GM23338 (cell line): ENCODE measurements at regions not wholly inside any gene's neighbourhood (a gene's known extent, or its start where the extent isn't known, plus 50 kb on each side); places are given as distances from the start of the nearest gene placed in this dataset.

Source experiments
- ATAC-seq: fragments of 200-7000 bp; cut with Tn5 transposase; 3 replicates; pipeline ENCODE4 v1.9.1; 2020
- DNase-seq: peaks from one replicate; pipeline ENCODE4 v3.0.0-alpha.2; 2015; ENCODE audit warnings: low spot score
- H2AFZ ChIP-seq: fragments of 200-600 bp; sonication (generic); 2 replicates; pipeline ENCODE4 v1.8.0; 2016; ENCODE audit warnings: antibody characterized with exemption, mild to moderate bottlenecking, moderate library complexity
- H3F3A ChIP-seq: fragments of 200-600 bp; sonication (generic); replicated peaks from 2 replicates; pipeline ENCODE4 v1.8.0; 2017; ENCODE audit warnings: antibody characterized with exemption, mixed run types, low read depth
- H3K27ac ChIP-seq: fragments of 200-600 bp; sonication (generic); 2 replicates; pipeline ENCODE4 v1.6.1; 2016; ENCODE audit warnings: low read depth
- H3K27me3 ChIP-seq: fragments of 200-600 bp; sonication (generic); 2 replicates; pipeline ENCODE4 v1.8.0; 2016; ENCODE audit warnings: mild to moderate bottlenecking, mixed run types, moderate library complexity; ENCODE audit not compliant: insufficient read depth
- H3K36me3 ChIP-seq: fragments of 200-600 bp; sonication (generic); 2 replicates; pipeline ENCODE4 v1.8.0; 2016; ENCODE audit warnings: mild to moderate bottlenecking; ENCODE audit not compliant: insufficient read depth
- H3K4me1 ChIP-seq: fragments of 200-600 bp; sonication (generic); 2 replicates; pipeline ENCODE4 v1.8.0; 2016; ENCODE audit warnings: mild to moderate bottlenecking, moderate library complexity; ENCODE audit not compliant: insufficient read depth
- H3K4me2 ChIP-seq: fragments of 200-600 bp; sonication (generic); 2 replicates; pipeline ENCODE4 v1.7.1; 2017; ENCODE audit warnings: mixed run types
- H3K4me3 ChIP-seq: fragments of 200-600 bp; sonication (generic); 2 replicates; pipeline ENCODE4 v1.6.1; 2016; ENCODE audit warnings: mixed run types
- H3K79me2 ChIP-seq: fragments of 200-600 bp; sonication (generic); replicated peaks from 2 replicates; pipeline ENCODE4 v1.8.0; 2017; ENCODE audit warnings: mild to moderate bottlenecking; ENCODE audit not compliant: insufficient read depth
- H3K9me2 ChIP-seq: fragments of 200-600 bp; sonication (generic); 2 replicates; pipeline ENCODE4 v1.8.0; 2017; ENCODE audit not compliant: insufficient read depth
- H4K20me1 ChIP-seq: fragments of 200-600 bp; sonication (generic); replicated peaks from 2 replicates; pipeline ENCODE4 v1.8.0; 2017; ENCODE audit warnings: mild to moderate bottlenecking; ENCODE audit not compliant: insufficient read depth
- H3K27ac Mint-ChIP-seq: 2 replicates; pipeline ENCODE4 v1.8.0; 2020; ENCODE audit warnings: inconsistent platforms, mild to moderate bottlenecking, moderate library complexity, mixed read lengths
- H3K27me3 Mint-ChIP-seq: 3 replicates; pipeline ENCODE4 v1.8.0; 2022; ENCODE audit warnings: low read depth, mild to moderate bottlenecking, moderate library complexity, mixed read lengths, inconsistent platforms; ENCODE audit not compliant: insufficient read depth, poor library complexity
- H3K36me3 Mint-ChIP-seq: 3 replicates; pipeline ENCODE4 v1.8.0; 2021; ENCODE audit warnings: low read depth, mild to moderate bottlenecking, inconsistent platforms, moderate library complexity, mixed read lengths
- H3K4me1 Mint-ChIP-seq: 3 replicates; pipeline ENCODE4 v1.8.0; 2020; ENCODE audit warnings: mild to moderate bottlenecking, inconsistent platforms, mixed read lengths
- H3K4me3 Mint-ChIP-seq: 3 replicates; pipeline ENCODE4 v1.8.0; 2021; ENCODE audit warnings: moderate library complexity, mild to moderate bottlenecking, inconsistent platforms, mixed read lengths
- H3K9me3 Mint-ChIP-seq: 3 replicates; pipeline ENCODE4 v1.8.0; 2020; ENCODE audit warnings: moderate library complexity, mild to moderate bottlenecking, inconsistent platforms, mixed read lengths
- CREB1 ChIP-seq: fragments of 250-450 bp; sonication (Bioruptor Pico); IDR thresholded peaks from 2 replicates; pipeline ENCODE4 v1.5.0; 2020; ENCODE audit warnings: low read depth, mild to moderate bottlenecking, moderate library complexity
- EZH2 ChIP-seq: fragments of 200-600 bp; sonication (generic); IDR thresholded peaks from one replicate; pipeline ENCODE4 v1.8.0; 2017; ENCODE audit warnings: antibody characterized with exemption, mild to moderate bottlenecking, low read depth; ENCODE audit not compliant: unreplicated experiment
- EZH2phosphoT487 ChIP-seq: fragments of 200-600 bp; sonication (generic); IDR thresholded peaks from one replicate; pipeline ENCODE4 v1.8.1; 2018; ENCODE audit warnings: antibody characterized with exemption; ENCODE audit not compliant: unreplicated experiment
- JUNB ChIP-seq: IDR thresholded peaks from one replicate; pipeline ENCODE4 v1.6.1; 2016; ENCODE audit warnings: antibody characterized with exemption; ENCODE audit not compliant: unreplicated experiment
- NANOG ChIP-seq: IDR thresholded peaks from 2 replicates; pipeline ENCODE4 v1.6.1; 2016; ENCODE audit warnings: antibody characterized with exemption, borderline replicate concordance
- POLR2AphosphoS5 ChIP-seq: IDR thresholded peaks from 2 replicates; pipeline ENCODE4 v1.6.1; 2016; ENCODE audit warnings: antibody characterized with exemption, low read depth
- STAT1 ChIP-seq: IDR thresholded peaks from one replicate; pipeline ENCODE4 v1.6.1; 2016; ENCODE audit warnings: antibody characterized with exemption; ENCODE audit not compliant: unreplicated experiment
- ZNF331 ChIP-seq: fragments of 250-450 bp; sonication (Bioruptor Pico); IDR thresholded peaks from 2 replicates; pipeline ENCODE4 v1.5.0; 2020; ENCODE audit warnings: low read depth, mild to moderate bottlenecking, moderate library complexity
- TF ChIP-seq, protein P1 (sequence below): IDR thresholded peaks from 2 replicates; pipeline ENCODE4 v1.6.1; 2016; ENCODE audit warnings: antibody characterized with exemption
- TF ChIP-seq, protein P2 (sequence below): IDR thresholded peaks from one replicate; pipeline ENCODE4 v1.6.1; 2018; ENCODE audit warnings: antibody characterized with exemption; ENCODE audit not compliant: unreplicated experiment
- TF ChIP-seq, protein P3 (sequence below): fragments of 250-450 bp; sonication (Bioruptor Pico); IDR thresholded peaks from 2 replicates; pipeline ENCODE4 v1.5.0; 2020; ENCODE audit warnings: mild to moderate bottlenecking, moderate library complexity
- TF ChIP-seq, protein P4 (sequence below), 2 experiments: fragments of 200-600 bp in 1 of 2; sonication (generic) in 1 of 2; conservative IDR thresholded peaks; 2 replicates each; pipeline versions ENCODE4 v1.5.1 to v1.6.1; 2016 to 2017; ENCODE audit warnings: antibody characterized with exemption in 2 of 2, low read depth in 2 of 2, mild to moderate bottlenecking in 2 of 2, moderate library complexity in 1 of 2

DNA sequence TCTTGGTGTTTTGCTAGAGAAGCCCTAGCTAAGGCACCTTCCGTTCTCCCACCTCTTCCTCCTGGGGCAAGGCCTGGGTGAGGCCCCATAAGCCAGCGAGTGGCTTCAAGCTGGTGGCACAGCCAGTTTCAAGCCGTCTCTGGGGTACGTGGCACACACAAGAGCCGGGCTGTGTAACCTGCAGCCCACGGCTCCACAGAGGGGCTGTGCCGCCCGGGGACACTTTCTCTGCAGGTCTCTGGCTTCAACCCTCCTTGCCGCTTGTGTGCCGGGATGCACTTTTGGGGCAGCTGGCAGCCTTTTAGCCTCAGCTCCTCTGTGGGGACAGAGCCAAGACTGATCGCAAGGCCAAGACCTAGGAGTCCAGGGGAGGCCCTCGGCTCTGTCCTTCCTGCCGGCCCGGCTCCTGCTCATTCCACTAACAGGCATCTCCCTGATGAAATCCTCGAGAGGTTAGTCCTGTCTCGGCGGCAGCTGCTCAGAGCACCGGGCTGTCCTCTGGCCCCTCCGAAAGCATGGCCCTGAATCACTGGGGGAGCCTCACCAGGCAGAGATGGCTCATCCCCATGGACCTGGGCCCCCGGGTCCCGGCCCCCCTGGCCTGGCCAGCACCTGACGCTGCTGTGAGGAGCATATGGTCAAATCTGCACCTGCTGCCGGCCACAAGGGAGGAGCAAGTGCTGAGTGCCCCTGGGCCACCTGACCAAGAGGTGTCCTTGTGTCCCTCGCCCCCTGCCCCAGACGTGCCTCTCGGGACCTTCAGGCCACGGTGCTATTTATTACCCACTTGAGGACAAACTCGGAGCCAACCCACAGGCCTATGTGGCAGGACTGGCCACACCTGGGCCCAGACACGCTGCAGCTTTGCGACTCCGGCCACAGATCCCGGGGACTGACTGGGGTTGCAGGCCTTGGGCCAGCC, 98.5 kb downstream of the METRNL start:
- H3K4me2 ChIP-seq = no peak overlapping the region
- no peak overlapping the region for H2AFZ ChIP-seq
- no peak overlapping the region for H3K4me3 ChIP-seq
- peaks cover 5% of the 10 kb centered on the region for H3K27me3 Mint-ChIP-seq
- no peaks in the 10 kb centered on the region for H3K79me2 ChIP-seq
- no peaks in the 10 kb centered on the region for H3F3A ChIP-seq
- H3K4me3 Mint-ChIP-seq = no peak overlapping the region
- ATAC-seq (no peak), DNase-seq (no peak)
- H3K27ac Mint-ChIP-seq = no peak overlapping the region
- no peaks in the 10 kb centered on the region for H4K20me1 ChIP-seq
- H3K9me3 Mint-ChIP-seq = no peaks in the 10 kb centered on the region
- H3K27ac ChIP-seq = no peak overlapping the region
- H3K4me1 Mint-ChIP-seq = peaks cover 2% of the 10 kb centered on the region; the same call in 1 of the 3 replicates
- no peak for TF ChIP-seq CREB1 (CRISPR knock-in tag)
- TF ChIP-seq, protein P1, sequence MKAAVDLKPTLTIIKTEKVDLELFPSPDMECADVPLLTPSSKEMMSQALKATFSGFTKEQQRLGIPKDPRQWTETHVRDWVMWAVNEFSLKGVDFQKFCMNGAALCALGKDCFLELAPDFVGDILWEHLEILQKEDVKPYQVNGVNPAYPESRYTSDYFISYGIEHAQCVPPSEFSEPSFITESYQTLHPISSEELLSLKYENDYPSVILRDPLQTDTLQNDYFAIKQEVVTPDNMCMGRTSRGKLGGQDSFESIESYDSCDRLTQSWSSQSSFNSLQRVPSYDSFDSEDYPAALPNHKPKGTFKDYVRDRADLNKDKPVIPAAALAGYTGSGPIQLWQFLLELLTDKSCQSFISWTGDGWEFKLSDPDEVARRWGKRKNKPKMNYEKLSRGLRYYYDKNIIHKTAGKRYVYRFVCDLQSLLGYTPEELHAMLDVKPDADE = no peak
- TF ChIP-seq, protein P2, sequence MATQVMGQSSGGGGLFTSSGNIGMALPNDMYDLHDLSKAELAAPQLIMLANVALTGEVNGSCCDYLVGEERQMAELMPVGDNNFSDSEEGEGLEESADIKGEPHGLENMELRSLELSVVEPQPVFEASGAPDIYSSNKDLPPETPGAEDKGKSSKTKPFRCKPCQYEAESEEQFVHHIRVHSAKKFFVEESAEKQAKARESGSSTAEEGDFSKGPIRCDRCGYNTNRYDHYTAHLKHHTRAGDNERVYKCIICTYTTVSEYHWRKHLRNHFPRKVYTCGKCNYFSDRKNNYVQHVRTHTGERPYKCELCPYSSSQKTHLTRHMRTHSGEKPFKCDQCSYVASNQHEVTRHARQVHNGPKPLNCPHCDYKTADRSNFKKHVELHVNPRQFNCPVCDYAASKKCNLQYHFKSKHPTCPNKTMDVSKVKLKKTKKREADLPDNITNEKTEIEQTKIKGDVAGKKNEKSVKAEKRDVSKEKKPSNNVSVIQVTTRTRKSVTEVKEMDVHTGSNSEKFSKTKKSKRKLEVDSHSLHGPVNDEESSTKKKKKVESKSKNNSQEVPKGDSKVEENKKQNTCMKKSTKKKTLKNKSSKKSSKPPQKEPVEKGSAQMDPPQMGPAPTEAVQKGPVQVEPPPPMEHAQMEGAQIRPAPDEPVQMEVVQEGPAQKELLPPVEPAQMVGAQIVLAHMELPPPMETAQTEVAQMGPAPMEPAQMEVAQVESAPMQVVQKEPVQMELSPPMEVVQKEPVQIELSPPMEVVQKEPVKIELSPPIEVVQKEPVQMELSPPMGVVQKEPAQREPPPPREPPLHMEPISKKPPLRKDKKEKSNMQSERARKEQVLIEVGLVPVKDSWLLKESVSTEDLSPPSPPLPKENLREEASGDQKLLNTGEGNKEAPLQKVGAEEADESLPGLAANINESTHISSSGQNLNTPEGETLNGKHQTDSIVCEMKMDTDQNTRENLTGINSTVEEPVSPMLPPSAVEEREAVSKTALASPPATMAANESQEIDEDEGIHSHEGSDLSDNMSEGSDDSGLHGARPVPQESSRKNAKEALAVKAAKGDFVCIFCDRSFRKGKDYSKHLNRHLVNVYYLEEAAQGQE = no peak
- TF ChIP-seq, protein P3, sequence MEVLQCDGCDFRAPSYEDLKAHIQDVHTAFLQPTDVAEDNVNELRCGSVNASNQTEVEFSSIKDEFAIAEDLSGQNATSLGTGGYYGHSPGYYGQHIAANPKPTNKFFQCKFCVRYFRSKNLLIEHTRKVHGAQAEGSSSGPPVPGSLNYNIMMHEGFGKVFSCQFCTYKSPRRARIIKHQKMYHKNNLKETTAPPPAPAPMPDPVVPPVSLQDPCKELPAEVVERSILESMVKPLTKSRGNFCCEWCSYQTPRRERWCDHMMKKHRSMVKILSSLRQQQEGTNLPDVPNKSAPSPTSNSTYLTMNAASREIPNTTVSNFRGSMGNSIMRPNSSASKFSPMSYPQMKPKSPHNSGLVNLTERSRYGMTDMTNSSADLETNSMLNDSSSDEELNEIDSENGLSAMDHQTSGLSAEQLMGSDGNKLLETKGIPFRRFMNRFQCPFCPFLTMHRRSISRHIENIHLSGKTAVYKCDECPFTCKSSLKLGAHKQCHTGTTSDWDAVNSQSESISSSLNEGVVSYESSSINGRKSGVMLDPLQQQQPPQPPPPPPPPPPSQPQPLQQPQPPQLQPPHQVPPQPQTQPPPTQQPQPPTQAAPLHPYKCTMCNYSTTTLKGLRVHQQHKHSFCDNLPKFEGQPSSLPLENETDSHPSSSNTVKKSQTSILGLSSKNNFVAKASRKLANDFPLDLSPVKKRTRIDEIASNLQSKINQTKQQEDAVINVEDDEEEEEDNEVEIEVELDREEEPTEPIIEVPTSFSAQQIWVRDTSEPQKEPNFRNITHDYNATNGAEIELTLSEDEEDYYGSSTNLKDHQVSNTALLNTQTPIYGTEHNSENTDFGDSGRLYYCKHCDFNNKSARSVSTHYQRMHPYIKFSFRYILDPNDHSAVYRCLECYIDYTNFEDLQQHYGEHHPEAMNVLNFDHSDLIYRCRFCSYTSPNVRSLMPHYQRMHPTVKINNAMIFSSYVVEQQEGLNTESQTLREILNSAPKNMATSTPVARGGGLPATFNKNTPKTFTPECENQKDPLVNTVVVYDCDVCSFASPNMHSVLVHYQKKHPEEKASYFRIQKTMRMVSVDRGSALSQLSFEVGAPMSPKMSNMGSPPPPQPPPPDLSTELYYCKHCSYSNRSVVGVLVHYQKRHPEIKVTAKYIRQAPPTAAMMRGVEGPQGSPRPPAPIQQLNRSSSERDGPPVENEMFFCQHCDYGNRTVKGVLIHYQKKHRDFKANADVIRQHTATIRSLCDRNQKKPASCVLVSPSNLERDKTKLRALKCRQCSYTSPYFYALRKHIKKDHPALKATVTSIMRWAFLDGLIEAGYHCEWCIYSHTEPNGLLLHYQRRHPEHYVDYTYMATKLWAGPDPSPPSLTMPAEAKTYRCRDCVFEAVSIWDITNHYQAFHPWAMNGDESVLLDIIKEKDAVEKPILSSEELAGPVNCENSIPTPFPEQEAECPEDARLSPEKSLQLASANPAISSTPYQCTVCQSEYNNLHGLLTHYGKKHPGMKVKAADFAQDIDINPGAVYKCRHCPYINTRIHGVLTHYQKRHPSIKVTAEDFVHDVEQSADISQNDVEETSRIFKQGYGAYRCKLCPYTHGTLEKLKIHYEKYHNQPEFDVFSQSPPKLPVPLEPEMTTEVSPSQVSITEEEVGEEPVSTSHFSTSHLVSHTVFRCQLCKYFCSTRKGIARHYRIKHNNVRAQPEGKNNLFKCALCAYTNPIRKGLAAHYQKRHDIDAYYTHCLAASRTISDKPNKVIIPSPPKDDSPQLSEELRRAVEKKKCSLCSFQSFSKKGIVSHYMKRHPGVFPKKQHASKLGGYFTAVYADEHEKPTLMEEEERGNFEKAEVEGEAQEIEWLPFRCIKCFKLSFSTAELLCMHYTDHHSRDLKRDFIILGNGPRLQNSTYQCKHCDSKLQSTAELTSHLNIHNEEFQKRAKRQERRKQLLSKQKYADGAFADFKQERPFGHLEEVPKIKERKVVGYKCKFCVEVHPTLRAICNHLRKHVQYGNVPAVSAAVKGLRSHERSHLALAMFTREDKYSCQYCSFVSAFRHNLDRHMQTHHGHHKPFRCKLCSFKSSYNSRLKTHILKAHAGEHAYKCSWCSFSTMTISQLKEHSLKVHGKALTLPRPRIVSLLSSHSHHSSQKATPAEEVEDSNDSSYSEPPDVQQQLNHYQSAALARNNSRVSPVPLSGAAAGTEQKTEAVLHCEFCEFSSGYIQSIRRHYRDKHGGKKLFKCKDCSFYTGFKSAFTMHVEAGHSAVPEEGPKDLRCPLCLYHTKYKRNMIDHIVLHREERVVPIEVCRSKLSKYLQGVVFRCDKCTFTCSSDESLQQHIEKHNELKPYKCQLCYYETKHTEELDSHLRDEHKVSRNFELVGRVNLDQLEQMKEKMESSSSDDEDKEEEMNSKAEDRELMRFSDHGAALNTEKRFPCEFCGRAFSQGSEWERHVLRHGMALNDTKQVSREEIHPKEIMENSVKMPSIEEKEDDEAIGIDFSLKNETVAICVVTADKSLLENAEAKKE (CRISPR knock-in tag) = no peak
- TF ChIP-seq STAT1 = no peak
- no peak for TF ChIP-seq EZH2phosphoT487
- TF ChIP-seq NANOG = no peak
- no peak for TF ChIP-seq EZH2
- TF ChIP-seq, protein P4, sequence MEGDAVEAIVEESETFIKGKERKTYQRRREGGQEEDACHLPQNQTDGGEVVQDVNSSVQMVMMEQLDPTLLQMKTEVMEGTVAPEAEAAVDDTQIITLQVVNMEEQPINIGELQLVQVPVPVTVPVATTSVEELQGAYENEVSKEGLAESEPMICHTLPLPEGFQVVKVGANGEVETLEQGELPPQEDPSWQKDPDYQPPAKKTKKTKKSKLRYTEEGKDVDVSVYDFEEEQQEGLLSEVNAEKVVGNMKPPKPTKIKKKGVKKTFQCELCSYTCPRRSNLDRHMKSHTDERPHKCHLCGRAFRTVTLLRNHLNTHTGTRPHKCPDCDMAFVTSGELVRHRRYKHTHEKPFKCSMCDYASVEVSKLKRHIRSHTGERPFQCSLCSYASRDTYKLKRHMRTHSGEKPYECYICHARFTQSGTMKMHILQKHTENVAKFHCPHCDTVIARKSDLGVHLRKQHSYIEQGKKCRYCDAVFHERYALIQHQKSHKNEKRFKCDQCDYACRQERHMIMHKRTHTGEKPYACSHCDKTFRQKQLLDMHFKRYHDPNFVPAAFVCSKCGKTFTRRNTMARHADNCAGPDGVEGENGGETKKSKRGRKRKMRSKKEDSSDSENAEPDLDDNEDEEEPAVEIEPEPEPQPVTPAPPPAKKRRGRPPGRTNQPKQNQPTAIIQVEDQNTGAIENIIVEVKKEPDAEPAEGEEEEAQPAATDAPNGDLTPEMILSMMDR (conservative IDR thresholded peaks at IDR 0.05; ENCODE audit: low read depth in 2 of 2) = no peak
- no peak for TF ChIP-seq JUNB
- no peak for TF ChIP-seq ZNF331 (CRISPR knock-in tag)
- TF ChIP-seq POLR2AphosphoS5 = no peak
- no peaks in the 10 kb centered on the region for H3K9me2 ChIP-seq
- no peaks in the 10 kb centered on the region for H3K4me1 ChIP-seq
- H3K27me3 ChIP-seq = no peaks in the 10 kb centered on the region
- H3K36me3 Mint-ChIP-seq = no peaks in the 10 kb centered on the region
- H3K36me3 ChIP-seq = no peaks in the 10 kb centered on the region
